IMR-90 (cell line): ENCODE measurements at regions not wholly inside any gene's neighbourhood (a gene's known extent, or its start where the extent isn't known, plus 50 kb on each side); places are given as distances from the start of the nearest gene placed in this dataset.

Experiments
- ATAC-seq: fragments of 200-7000 bp; cut with Tn5 transposase; 2 replicates; pipeline ENCODE4 v1.9.1; 2020; ENCODE audit warnings: low read depth, mild to moderate bottlenecking, moderate library complexity
- BruUV-seq: library from RNA; stranded (reverse); fragments of 400-500 nt; replicated peaks from 2 replicates; lab custom pipeline; 2021; lab: Mats Ljungman, UMichigan
- CTCF ChIA-PET: fragments of 300-600 bp; formaldehyde crosslinking; extraction: SDS; loops from one replicate; lab custom pipeline; 2021; ENCODE audit warnings: antibody characterized with exemption; lab: Yijun Ruan, JAX
- POLR2A ChIA-PET: fragments of 300-600 bp; sonication (Branson Sonifier 250); formaldehyde crosslinking; loops from one replicate; lab custom pipeline; 2022; ENCODE audit warnings: antibody characterized with exemption; ENCODE audit not compliant: unreplicated experiment; lab: Charles Lee
- DNase-seq: peaks from one replicate; pipeline ENCODE4 v3.0.0; 2013
- H2AFZ ChIP-seq: replicated peaks from 2 replicates; pipeline ENCODE3; 2013; ENCODE audit warnings: low read length, mild to moderate bottlenecking; ENCODE audit not compliant: poor library complexity
- H2AK5ac ChIP-seq: 2 replicates; pipeline ENCODE4 v1.6.1; 2013; ENCODE audit warnings: low read depth, low read length, inconsistent platforms
- H2AK9ac ChIP-seq: replicated peaks from 2 replicates; pipeline ENCODE3; 2013; ENCODE audit warnings: mild to moderate bottlenecking, low read depth, low read length, moderate library complexity; ENCODE audit not compliant: poor library complexity
- H2BK120ac ChIP-seq: 2 replicates; pipeline ENCODE4 v1.6.1; 2013; ENCODE audit warnings: low read depth, low read length, inconsistent platforms
- H2BK15ac ChIP-seq: 3 replicates; pipeline ENCODE4 v1.6.1; 2013; ENCODE audit warnings: low read depth, low read length, inconsistent platforms
- H2BK20ac ChIP-seq: 2 replicates; pipeline ENCODE4 v1.6.1; 2013; ENCODE audit warnings: low read depth, mild to moderate bottlenecking, inconsistent platforms, low read length, moderate library complexity
- H2BK5ac ChIP-seq: 2 replicates; pipeline ENCODE4 v1.6.1; 2013; ENCODE audit warnings: mild to moderate bottlenecking, low read depth, low read length, inconsistent platforms; ENCODE audit not compliant: poor library complexity, severe bottlenecking
- H3K14ac ChIP-seq: replicated peaks from 2 replicates; pipeline ENCODE4 v1.6.1; 2013; ENCODE audit warnings: low read depth, low read length, inconsistent platforms
- H3K18ac ChIP-seq: 2 replicates; pipeline ENCODE4 v1.6.1; 2013; ENCODE audit warnings: low read depth, low read length, control low read depth
- H3K23ac ChIP-seq: 2 replicates; pipeline ENCODE4 v1.6.1; 2013; ENCODE audit warnings: low read depth, low read length, inconsistent platforms
- H3K27ac ChIP-seq: 2 replicates; pipeline ENCODE4 v1.5.1; 2013; ENCODE audit warnings: mild to moderate bottlenecking, control low read depth, low read length; ENCODE audit not compliant: insufficient read depth
- H3K27me3 ChIP-seq: 2 replicates; pipeline ENCODE4 v1.6.1; 2013; ENCODE audit warnings: low read length; ENCODE audit not compliant: control insufficient read depth, insufficient read depth
- H3K36me3 ChIP-seq: 2 replicates; pipeline ENCODE4 v1.6.1; 2013; ENCODE audit warnings: low read length, mixed read lengths; ENCODE audit not compliant: control insufficient read depth, insufficient read depth
- H3K4ac ChIP-seq: 2 replicates; pipeline ENCODE4 v1.6.1; 2013; ENCODE audit warnings: low read depth, low read length, inconsistent platforms
- H3K4me1 ChIP-seq: 2 replicates; pipeline ENCODE4 v1.6.1; 2013; ENCODE audit warnings: low read length, mixed read lengths; ENCODE audit not compliant: control insufficient read depth, insufficient read depth
- H3K4me2 ChIP-seq: 2 replicates; pipeline ENCODE4 v1.6.1; 2013; ENCODE audit warnings: low read depth, mild to moderate bottlenecking, control low read depth, low read length, moderate library complexity
- H3K4me3 ChIP-seq: 2 replicates; pipeline ENCODE4 v1.5.1; 2013; ENCODE audit warnings: low read depth, mild to moderate bottlenecking, control low read depth, low read length, moderate library complexity; ENCODE audit not compliant: insufficient read depth
- H3K56ac ChIP-seq: 2 replicates; pipeline ENCODE4 v1.6.1; 2013; ENCODE audit warnings: low read length, inconsistent platforms; ENCODE audit not compliant: insufficient read depth; ENCODE audit errors: extremely low read depth
- H3K79me1 ChIP-seq, 2 experiments: 2 replicates each; pipeline ENCODE4 v1.6.1; 2013; ENCODE audit warnings: low read length in 2 of 2, inconsistent platforms in 1 of 2, low read depth in 1 of 2
- H3K9ac ChIP-seq: 2 replicates; pipeline ENCODE4 v1.6.1; 2013; ENCODE audit warnings: low read depth, low read length, control low read depth
- H3K9me1 ChIP-seq: 2 replicates; pipeline ENCODE4 v1.6.1; 2013; ENCODE audit warnings: low read length, inconsistent platforms; ENCODE audit not compliant: insufficient read depth
- H3K9me3 ChIP-seq: 2 replicates; pipeline ENCODE4 v1.6.1; 2013; ENCODE audit warnings: low read length; ENCODE audit not compliant: control insufficient read depth, insufficient read depth
- H4K20me1 ChIP-seq: 2 replicates; pipeline ENCODE4 v1.6.1; 2013; ENCODE audit warnings: low read length, inconsistent platforms; ENCODE audit not compliant: insufficient read depth
- H4K5ac ChIP-seq: 2 replicates; pipeline ENCODE4 v1.6.1; 2013; ENCODE audit warnings: mild to moderate bottlenecking, low read depth, low read length, control low read depth
- H4K8ac ChIP-seq, 2 experiments: 2 replicates each; pipeline ENCODE4 v1.6.1; 2013; ENCODE audit warnings: low read depth in 2 of 2, low read length in 2 of 2, control low read depth in 1 of 2, inconsistent platforms in 1 of 2
- H4K91ac ChIP-seq: 2 replicates; pipeline ENCODE4 v1.6.1; 2013; ENCODE audit warnings: low read depth, low read length, inconsistent platforms; ENCODE audit not compliant: insufficient read depth
- BHLHE40 ChIP-seq: fragments of 150-350 bp; IDR thresholded peaks from 2 replicates; pipeline ENCODE4 v1.6.1; 2016; ENCODE audit warnings: mild to moderate bottlenecking, low read depth, low read length
- CEBPB ChIP-seq: IDR thresholded peaks from 2 replicates; pipeline ENCODE4 v1.6.1; 2012; ENCODE audit warnings: low read depth, low read length, improper control_type of control experiment
- CHD1 ChIP-seq: IDR thresholded peaks from 2 replicates; pipeline ENCODE4 v1.6.1; 2012; ENCODE audit warnings: low read depth, low read length, improper control_type of control experiment
- CTCF ChIP-seq: conservative IDR thresholded peaks from 2 replicates; pipeline ENCODE4 v1.5.1; 2012; ENCODE audit warnings: mild to moderate bottlenecking, low read depth, low read length, improper control_type of control experiment
- FOS ChIP-seq: fragments of 150-350 bp; IDR thresholded peaks from 2 replicates; pipeline ENCODE4 v1.6.1; 2016; ENCODE audit warnings: low read depth, low read length
- MAFK ChIP-seq: IDR thresholded peaks from 2 replicates; pipeline ENCODE4 v1.6.1; 2012; ENCODE audit warnings: low read depth, low read length, improper control_type of control experiment
- MAZ ChIP-seq: IDR thresholded peaks from 2 replicates; pipeline ENCODE4 v1.6.1; 2012; ENCODE audit warnings: low read depth, mild to moderate bottlenecking, low read length, improper control_type of control experiment, moderate library complexity, borderline replicate concordance
- MXI1 ChIP-seq: IDR thresholded peaks from 2 replicates; pipeline ENCODE4 v1.6.1; 2012; ENCODE audit warnings: low read depth, mild to moderate bottlenecking, low read length, moderate library complexity, borderline replicate concordance
- NFE2L2 ChIP-seq: fragments of 150-350 bp; IDR thresholded peaks from 2 replicates; pipeline ENCODE4 v1.6.1; 2016; ENCODE audit warnings: low read depth, mild to moderate bottlenecking, low read length
- POLR2A ChIP-seq: IDR thresholded peaks from 2 replicates; pipeline ENCODE4 v1.6.1; 2012; ENCODE audit warnings: mild to moderate bottlenecking, low read depth, low read length
- RAD21 ChIP-seq: IDR thresholded peaks from 2 replicates; pipeline ENCODE4 v1.6.1; 2012; ENCODE audit warnings: low read length, improper control_type of control experiment
- RCOR1 ChIP-seq: IDR thresholded peaks from 2 replicates; pipeline ENCODE4 v1.6.1; 2012; ENCODE audit warnings: mild to moderate bottlenecking, low read length, improper control_type of control experiment; ENCODE audit not compliant: insufficient replicate concordance
- RFX5 ChIP-seq: IDR thresholded peaks from 2 replicates; pipeline ENCODE4 v1.8.0; 2012; ENCODE audit warnings: low read depth, mild to moderate bottlenecking, low read length, moderate library complexity
- SMC3 ChIP-seq: fragments of 150-350 bp; IDR thresholded peaks from 2 replicates; pipeline ENCODE4 v1.6.1; 2016; ENCODE audit warnings: low read depth, mild to moderate bottlenecking, antibody characterized with exemption, low read length, moderate library complexity
- USF2 ChIP-seq: fragments of 150-350 bp; IDR thresholded peaks from 2 replicates; pipeline ENCODE4 v1.6.1; 2017; ENCODE audit warnings: mild to moderate bottlenecking, antibody characterized with exemption, low read length, low read depth
- whole genome bisulfite sequencing, 2 experiments: methylation state at CpG; one replicate each; pipeline versions ENCODE4 v1.1.5 to v1.1.7; 2013; ENCODE audit warnings: missing lambda C conversion rate in 2 of 2; ENCODE audit not compliant: insufficient read length in 1 of 2; ENCODE audit errors: extremely low coverage in 2 of 2; 5-methylcytosine and 5-hydroxymethylcytosine counted together
- dilution Hi-C: fragments of 300-500 bp; cut with HindIII; formaldehyde crosslinking; loops from one replicate; pipeline ENCODE4 v1.14.3; 2018; ENCODE audit warnings: low sequenced_read_pairs; ENCODE audit not compliant: unreplicated experiment
- in situ Hi-C: fragments of 300-500 bp; cut with MboI; formaldehyde crosslinking; loops from 3 replicates; pipeline ENCODE4 v1.14.3; 2019; ENCODE audit warnings: low sequenced_read_pairs, inconsistent platforms, mixed read lengths
- intact Hi-C: fragments of 100-400 bp; cut with micrococcal nuclease; formaldehyde crosslinking; loops from 2 replicates; pipeline ENCODE4 v1.10.0; 2022
- TF ChIP-seq, protein P1 (sequence below): fragments of 150-350 bp; IDR thresholded peaks from 2 replicates; pipeline ENCODE4 v1.6.1; 2016; ENCODE audit warnings: low read depth, mild to moderate bottlenecking, low read length, moderate library complexity, borderline replicate concordance

GRCh38 chr2:220466251-220466691 lies 838.8 kb downstream of the SLC4A3 start:
- in situ Hi-C loops (no loop called here), dilution Hi-C loops (no loop called here), intact Hi-C loops (loop anchor here (10.0 kb wide), 1 partner anchor 731 kb away; no protein-coding TSS in a partner anchor)
- ATAC-seq (no peak), DNase-seq (peak; percentile 7)
- no CpG with 5 or more reads among the region's 2 CpGs for WGBS, 2 experiments
- Histone ChIP-seq H4K5ac (no peak overlapping the region), H4K20me1 (no peaks in the 10 kb centered on the region), H2BK5ac (no peak overlapping the region), H3K4me3 (no peak overlapping the region), H2AK9ac (no peak overlapping the region), H2BK120ac (no peak overlapping the region), H3K9me1 (peaks cover 3% of the 10 kb centered on the region; the same call in 1 of the 2 replicates), H3K79me1 (no peaks in the 10 kb centered on the region), H3K14ac (no peak overlapping the region), H3K4me1 (peaks cover 6% of the 10 kb centered on the region), H2BK20ac (no peak overlapping the region), H3K4me2 (no peak overlapping the region), H2BK15ac (no peak overlapping the region), H3K9me3 (no peaks in the 10 kb centered on the region), H2AFZ (no peak overlapping the region), H4K91ac (no peak overlapping the region), H3K56ac (no peak overlapping the region), H3K27ac (no peak overlapping the region), H3K36me3 (no peaks in the 10 kb centered on the region), H3K9ac (no peak overlapping the region), H3K23ac (no peak overlapping the region), H4K8ac (no peak overlapping the region), H3K18ac (no peak overlapping the region), H2AK5ac (no peak overlapping the region), H3K27me3 (no peaks in the 10 kb centered on the region), H3K4ac (no peak overlapping the region)
- no TSS peak for BruUV-seq
- TF ChIP-seq USF2 (no peak), FOS (no peak), BHLHE40 (no peak), CEBPB (no peak), RFX5 (no peak), CTCF (no peak), MAZ (no peak), MAFK (no peak), SMC3 (no peak), CHD1 (no peak), RAD21 (no peak), RCOR1 (no peak), NFE2L2 (no peak), MXI1 (no peak), POLR2A (no peak)
- TF ChIP-seq, protein P1, sequence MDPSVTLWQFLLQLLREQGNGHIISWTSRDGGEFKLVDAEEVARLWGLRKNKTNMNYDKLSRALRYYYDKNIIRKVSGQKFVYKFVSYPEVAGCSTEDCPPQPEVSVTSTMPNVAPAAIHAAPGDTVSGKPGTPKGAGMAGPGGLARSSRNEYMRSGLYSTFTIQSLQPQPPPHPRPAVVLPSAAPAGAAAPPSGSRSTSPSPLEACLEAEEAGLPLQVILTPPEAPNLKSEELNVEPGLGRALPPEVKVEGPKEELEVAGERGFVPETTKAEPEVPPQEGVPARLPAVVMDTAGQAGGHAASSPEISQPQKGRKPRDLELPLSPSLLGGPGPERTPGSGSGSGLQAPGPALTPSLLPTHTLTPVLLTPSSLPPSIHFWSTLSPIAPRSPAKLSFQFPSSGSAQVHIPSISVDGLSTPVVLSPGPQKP = no peak
- ChIA-PET CTCF (no interaction called here), POLR2A (no interaction called here)
